HL-60/S4 treated with phorbol 12-myristate 13-acetate at 8.2 ng/mL for 4 days and 3 days (cell line): ENCODE measurements at regions not wholly inside any gene's neighbourhood (a gene's known extent, or its start where the extent isn't known, plus 50 kb on each side); places are given as distances from the start of the nearest gene placed in this dataset.
"Not testable (repeated sequence)": the region's sequence is repeated elsewhere in the genome, so short reads cannot be mapped to it uniquely, and the experiment has no call there.

Source experiments
- in situ Hi-C: fragments of 300-500 bp; cut with MboI; formaldehyde crosslinking; loops from 2 replicates; pipeline ENCODE4 v1.15.0; 2022; ENCODE audit warnings: low sequenced_read_pairs

GRCh38 chr14:106591539-106591938 lies 1065.2 kb downstream of the TMEM121 start:
- in situ Hi-C loops, result not testable (repeated sequence)

DNA sequence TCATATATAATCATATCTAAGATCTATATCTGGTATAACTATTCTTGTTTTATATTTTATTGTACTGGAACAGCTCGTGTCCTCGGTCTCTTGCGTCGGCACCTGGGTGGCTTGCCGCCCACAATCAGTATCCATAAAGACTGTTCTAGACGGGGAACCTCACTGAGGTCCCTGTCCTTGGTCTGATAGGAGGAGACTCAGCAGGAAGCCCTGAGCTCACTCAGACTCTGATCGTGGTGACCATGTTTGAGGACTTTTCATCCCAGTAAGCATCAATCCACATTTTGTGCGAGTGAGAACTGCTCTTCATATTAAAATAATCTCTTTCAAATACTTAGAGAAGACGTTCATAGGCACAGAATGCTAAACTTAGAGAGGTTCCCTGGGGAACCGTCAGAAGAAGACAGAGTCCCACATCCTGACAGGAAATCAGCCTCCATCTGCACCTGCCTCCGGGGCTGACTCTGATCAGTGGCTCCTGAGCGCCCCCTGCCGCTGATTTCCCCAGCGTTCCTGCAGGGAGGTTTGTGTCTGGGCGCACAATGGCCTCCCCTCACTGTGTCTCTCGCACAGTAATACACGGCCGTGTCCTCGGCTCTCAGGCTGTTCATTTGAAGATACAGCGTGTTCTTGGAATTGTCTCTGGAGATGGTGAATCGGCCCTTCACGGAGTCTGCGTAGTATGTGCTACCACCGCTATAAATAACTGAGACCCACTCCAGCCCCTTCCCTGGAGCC lies 1065.9 kb downstream of the TMEM121 start:
- in situ Hi-C loops, result not testable (repeated sequence)

DNA sequence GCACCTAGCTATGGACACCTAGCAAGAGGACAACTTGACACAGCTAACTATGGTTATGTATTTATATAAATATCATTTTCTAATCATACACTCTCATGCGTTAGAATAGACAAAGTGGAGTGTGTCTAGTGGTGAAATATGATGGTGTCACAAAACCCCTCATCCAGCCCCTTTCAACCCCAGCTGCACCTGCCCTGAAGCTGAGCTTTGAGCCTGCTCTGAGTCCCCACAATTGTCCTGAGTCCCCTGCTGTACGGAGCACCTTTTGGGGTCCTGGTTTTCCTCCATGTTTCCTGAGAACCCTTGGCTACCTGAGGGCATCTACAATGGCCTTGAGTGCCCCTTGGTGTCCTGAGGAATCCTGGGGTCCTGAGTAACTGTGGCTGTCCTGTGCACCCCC lies 1072.8 kb downstream of the TMEM121 start:
- in situ Hi-C loops, result no loop called here

- in situ Hi-C loops, result no loop called here
These were observed 1079.4 kb downstream of the TMEM121 start for GRCh38 chr14:106605548-106606448.

DNA sequence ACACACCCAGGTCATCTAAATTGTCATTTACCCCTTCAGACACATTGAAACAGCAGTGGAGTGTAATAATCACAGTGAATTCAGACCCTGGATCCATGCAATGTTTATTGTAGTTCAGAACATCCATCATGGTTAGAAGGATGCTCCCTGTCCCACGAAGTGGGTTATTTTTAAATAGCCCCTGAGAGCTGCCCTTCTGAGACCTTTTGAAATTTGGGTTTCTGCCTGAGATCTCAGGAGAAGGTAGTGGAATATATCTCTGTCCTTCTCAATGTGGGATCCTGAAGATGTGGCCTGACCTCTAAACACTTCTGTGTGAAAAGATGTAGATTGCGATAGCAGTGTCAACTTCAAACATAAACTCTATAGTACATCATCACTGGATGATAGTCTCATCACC lies 1080.6 kb downstream of the TMEM121 start:
- in situ Hi-C loops, result no loop called here

- in situ Hi-C loops, result no loop called here
These were observed 1084.3 kb downstream of the TMEM121 start for GRCh38 chr14:106610691-106611090.

DNA sequence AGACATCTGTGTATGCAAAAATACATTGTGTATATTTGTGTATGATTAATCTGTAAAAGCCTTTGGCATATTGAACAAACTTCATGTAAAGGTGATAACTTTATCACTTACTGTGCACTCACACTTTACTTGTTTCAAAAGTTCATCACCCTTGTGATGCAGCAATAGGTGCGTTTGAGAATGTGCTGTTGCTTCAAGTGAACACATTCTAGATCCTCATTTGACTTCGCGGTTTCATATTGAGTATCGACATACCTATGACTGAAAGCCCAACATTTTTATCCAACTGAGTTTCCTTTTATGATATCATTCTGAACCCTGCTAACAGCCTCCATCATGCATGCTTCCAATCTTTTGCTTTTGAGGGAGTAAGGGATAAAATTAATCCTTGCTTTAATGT lies 1086.9 kb downstream of the TMEM121 start:
- in situ Hi-C loops, result no loop called here

GRCh38 chr14:106618471-106618951 lies 1092.1 kb downstream of the TMEM121 start:
- in situ Hi-C loops, result not testable (repeated sequence)

DNA sequence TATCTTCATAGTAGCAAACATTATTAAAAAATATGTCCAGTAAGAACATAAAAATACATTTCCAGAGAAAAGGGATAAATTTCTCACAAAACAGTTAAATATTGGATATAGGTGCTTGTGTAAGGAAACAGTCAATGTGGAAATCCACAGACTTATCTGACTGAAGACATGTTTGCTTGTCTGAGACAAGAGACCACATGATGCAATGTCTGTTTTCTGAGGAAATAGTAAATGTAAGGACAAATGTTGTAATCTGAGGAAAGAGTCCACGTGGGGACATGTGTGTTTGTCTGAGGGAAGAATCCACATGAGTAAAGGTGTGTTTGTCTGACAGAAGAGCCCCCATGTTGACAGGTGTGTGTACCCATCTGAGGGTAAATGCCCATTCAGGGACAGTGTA lies 1093.2 kb downstream of the TMEM121 start:
- in situ Hi-C loops, result no loop called here

GRCh38 chr14:106620368-106620767 lies 1094.0 kb downstream of the TMEM121 start:
- in situ Hi-C loops, result no loop called here

GRCh38 chr14:106622200-106622745 lies 1095.9 kb downstream of the TMEM121 start:
- in situ Hi-C loops, result no loop called here

- in situ Hi-C loops, result no loop called here
These were observed 1098.8 kb downstream of the TMEM121 start for GRCh38 chr14:106625186-106625585.

GRCh38 chr14:106626469-106626868 lies 1100.1 kb downstream of the TMEM121 start:
- in situ Hi-C loops, result not testable (repeated sequence)

DNA sequence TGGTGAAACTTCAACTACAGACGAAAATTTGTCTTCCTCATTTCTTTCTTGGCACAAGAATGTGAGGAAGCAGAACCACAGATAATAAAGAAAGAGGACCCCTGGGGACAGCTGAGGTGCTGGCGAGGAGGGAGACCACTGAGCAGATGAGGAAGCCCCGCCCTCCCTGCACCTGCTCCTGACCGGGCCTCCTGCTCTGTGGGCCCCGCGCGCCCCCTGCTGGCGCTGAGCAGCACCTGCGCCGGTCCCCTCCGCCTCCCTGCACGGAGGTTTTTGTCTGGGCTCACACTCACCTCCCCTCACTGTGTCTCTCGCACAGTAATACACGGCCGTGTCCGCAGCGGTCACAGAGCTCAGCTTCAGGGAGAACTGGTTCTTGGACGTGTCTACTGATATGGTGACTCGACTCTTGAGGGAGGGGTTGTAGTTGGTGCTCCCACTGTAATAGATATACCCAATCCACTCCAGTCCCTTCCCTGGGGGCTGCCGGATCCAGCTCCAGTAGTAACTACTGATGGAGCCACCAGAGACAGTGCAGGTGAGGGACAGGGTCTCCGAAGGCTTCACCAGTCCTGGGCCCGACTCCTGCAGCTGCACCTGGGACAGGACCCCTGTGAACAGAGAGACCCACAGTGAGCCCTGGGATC lies 1100.7 kb downstream of the TMEM121 start:
- in situ Hi-C loops, result not testable (repeated sequence)

DNA sequence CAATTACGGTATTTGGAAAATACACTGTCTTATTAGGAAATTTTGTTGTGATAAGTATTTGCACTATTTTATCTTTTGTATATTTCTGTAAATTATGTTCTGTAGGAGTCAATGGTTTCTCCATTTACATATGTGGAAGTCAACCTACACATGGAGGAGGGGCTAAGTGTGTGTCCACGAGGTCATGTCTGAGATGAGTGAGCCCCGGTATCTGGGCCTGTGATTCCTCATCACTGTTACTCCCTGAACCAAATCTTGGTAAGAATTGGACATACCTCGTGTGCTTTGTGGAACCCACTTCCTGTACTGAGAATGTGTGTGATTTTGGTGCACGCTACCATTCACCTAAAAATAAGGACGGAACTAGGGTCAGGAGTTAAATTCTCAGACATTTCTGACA lies 1105.5 kb downstream of the TMEM121 start:
- in situ Hi-C loops, result no loop called here

DNA sequence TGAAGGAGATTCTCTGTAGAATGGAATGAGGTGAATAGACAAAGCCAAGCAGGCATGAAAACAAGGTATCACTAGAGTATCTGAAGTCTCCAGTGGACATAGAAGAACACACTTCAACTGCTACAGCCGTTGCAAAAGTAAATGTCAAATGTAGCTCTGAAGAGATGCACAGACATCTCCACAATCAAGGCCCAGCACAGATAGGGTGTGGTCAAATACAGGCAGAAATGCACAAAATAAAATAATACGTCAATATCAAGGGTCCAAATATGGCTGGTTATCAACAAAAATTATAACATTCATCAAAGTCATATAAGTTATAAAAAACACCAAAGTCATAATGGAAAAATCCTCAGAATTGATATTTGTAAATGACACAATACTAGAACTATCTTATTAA lies 1107.3 kb downstream of the TMEM121 start:
- in situ Hi-C loops, result no loop called here

- in situ Hi-C loops, result no loop called here
These were observed 1109.2 kb downstream of the TMEM121 start for GRCh38 chr14:106635569-106635968.

DNA sequence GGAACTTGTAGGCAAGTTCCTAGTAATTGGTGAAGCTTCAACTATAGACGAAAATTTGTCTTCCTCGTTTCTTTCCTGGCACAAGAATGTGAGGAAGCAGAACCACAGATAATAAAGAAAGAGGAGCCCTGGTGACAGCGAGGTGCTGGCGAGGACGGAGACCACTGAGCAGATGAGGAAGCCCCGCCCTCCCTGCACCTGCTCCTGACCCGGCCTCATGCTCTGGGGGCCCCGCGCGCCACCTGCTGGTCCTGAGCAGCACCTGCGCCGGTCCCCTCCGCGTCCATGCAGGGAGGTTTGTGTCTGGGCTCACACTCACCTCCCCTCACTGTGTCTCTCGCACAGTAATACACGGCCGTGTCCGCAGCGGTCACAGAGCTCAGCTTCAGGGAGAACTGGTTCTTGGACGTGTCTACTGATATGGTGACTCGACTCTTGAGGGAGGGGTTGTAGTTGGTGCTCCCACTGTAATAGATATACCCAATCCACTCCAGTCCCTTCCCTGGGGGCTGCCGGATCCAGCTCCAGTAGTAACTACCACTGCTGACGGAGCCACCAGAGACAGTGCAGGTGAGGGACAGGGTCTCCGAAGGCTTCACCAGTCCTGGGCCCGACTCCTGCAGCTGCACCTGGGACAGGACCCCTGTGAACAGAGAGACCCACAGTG lies 1112.5 kb downstream of the TMEM121 start:
- in situ Hi-C loops, result not testable (repeated sequence)

GRCh38 chr14:106642090-106642489 lies 1115.7 kb downstream of the TMEM121 start:
- in situ Hi-C loops, result no loop called here

GRCh38 chr14:106642971-106643370 lies 1116.6 kb downstream of the TMEM121 start:
- in situ Hi-C loops, result not testable (repeated sequence)

GRCh38 chr14:106648874-106649273 lies 1122.5 kb downstream of the TMEM121 start:
- in situ Hi-C loops, result not testable (repeated sequence)
